ENCODE measurements at regions not wholly inside any gene's neighbourhood (a gene's known extent, or its start where the extent isn't known, plus 50 kb on each side); places are given as distances from the start of the nearest gene placed in this dataset.

GRCh38 chr5:18079831-18080230, 445.6 kb downstream of the TAF11L14 start:
- H3K36me3 Mint-ChIP-seq (ENCODE audit: low read depth) = no peaks in the 10 kb centered on the region
- intact Hi-C loops (cut with micrococcal nuclease) = no loop called here
- no peak for ATAC-seq (ENCODE audit: low read depth)
- no peaks in the 10 kb centered on the region for H3K9me3 Mint-ChIP-seq
- no peak for TF ChIP-seq CTCF (IDR thresholded peaks at IDR 0.05)
- no peak for DNase-seq
- H3K27me3 Mint-ChIP-seq = no peaks in the 10 kb centered on the region
- no peak overlapping the region for H3K27ac Mint-ChIP-seq
- no peak overlapping the region for H3K4me3 Mint-ChIP-seq
- ChIA-PET POLR2A (no interaction called here), CTCF (no interaction called here)
- H3K4me1 Mint-ChIP-seq = no peaks in the 10 kb centered on the region

DNA sequence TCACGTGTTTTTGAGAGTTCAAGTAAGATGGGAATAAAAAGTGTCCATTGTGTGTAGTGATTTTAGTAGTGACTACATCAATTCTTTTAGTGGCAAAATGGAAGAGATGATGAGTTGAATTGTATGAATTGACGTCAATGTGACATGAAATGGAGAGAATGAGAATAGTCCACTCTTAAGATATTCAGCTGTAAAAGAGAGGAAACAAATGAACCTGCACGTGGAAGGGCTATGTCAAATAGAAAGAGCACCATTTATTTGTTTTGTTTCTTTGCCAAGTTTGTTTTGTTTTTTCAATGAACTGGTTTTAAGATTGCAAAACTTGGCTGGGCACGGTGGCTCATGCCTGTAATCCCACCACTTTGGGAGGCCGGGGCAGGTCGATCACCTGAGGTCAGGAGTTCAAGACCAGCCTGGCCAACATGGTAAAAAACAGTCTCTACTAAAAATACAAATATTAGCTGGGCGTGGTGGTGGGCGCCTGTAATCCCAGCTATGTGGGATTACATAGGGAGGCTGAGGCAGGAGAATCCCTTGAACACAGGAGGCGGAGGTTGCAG, 453.8 kb downstream of the TAF11L14 start:
- no peak overlapping the region for H3K4me3 Mint-ChIP-seq
- intact Hi-C loops (cut with micrococcal nuclease) = no loop called here
- CTCF ChIA-PET = no interaction called here
- H3K27ac Mint-ChIP-seq = no peak overlapping the region
- POLR2A ChIA-PET = no interaction called here
- H3K9me3 Mint-ChIP-seq = no peaks in the 10 kb centered on the region
- no peak for DNase-seq
- H3K27me3 Mint-ChIP-seq = no peaks in the 10 kb centered on the region
- no peaks in the 10 kb centered on the region for H3K36me3 Mint-ChIP-seq (ENCODE audit: low read depth)
- ATAC-seq (ENCODE audit: low read depth) = no peak
- no peaks in the 10 kb centered on the region for H3K4me1 Mint-ChIP-seq
- TF ChIP-seq CTCF (IDR thresholded peaks at IDR 0.05) = no peak

- ChIA-PET POLR2A (no interaction called here), CTCF (no interaction called here)
- H3K4me1 Mint-ChIP-seq = no peaks in the 10 kb centered on the region
- no peak for DNase-seq
- TF ChIP-seq CTCF (IDR thresholded peaks at IDR 0.05) = no peak
- no peak for ATAC-seq (ENCODE audit: low read depth)
- intact Hi-C loops (cut with micrococcal nuclease) = no loop called here
- no peaks in the 10 kb centered on the region for H3K9me3 Mint-ChIP-seq
- no peak overlapping the region for H3K4me3 Mint-ChIP-seq
- no peak overlapping the region for H3K27ac Mint-ChIP-seq
- H3K36me3 Mint-ChIP-seq (ENCODE audit: low read depth) = no peaks in the 10 kb centered on the region
- H3K27me3 Mint-ChIP-seq = no peaks in the 10 kb centered on the region
Observed at GRCh38 chr5:18090177-18090576, 455.9 kb downstream of the TAF11L14 start.

- H3K4me1 Mint-ChIP-seq = no peaks in the 10 kb centered on the region
- intact Hi-C loops (cut with micrococcal nuclease) = no loop called here
- no peaks in the 10 kb centered on the region for H3K27me3 Mint-ChIP-seq
- CTCF ChIA-PET = no interaction called here
- no peaks in the 10 kb centered on the region for H3K9me3 Mint-ChIP-seq
- no peak overlapping the region for H3K27ac Mint-ChIP-seq
- ATAC-seq (ENCODE audit: low read depth) = no peak
- DNase-seq = no peak
- H3K36me3 Mint-ChIP-seq (ENCODE audit: low read depth) = no peaks in the 10 kb centered on the region
- TF ChIP-seq CTCF (IDR thresholded peaks at IDR 0.05) = no peak
- no peak overlapping the region for H3K4me3 Mint-ChIP-seq
- POLR2A ChIA-PET = no interaction called here
Observed at GRCh38 chr5:18091142-18091541, 456.9 kb downstream of the TAF11L14 start.

- CTCF ChIA-PET = no interaction called here
- no peak overlapping the region for H3K4me3 Mint-ChIP-seq
- intact Hi-C loops (cut with micrococcal nuclease) = no loop called here
- no peaks in the 10 kb centered on the region for H3K27me3 Mint-ChIP-seq
- H3K9me3 Mint-ChIP-seq = no peaks in the 10 kb centered on the region
- no peaks in the 10 kb centered on the region for H3K4me1 Mint-ChIP-seq
- DNase-seq = no peak
- no peak overlapping the region for H3K27ac Mint-ChIP-seq
- POLR2A ChIA-PET = no interaction called here
- no peak for ATAC-seq (ENCODE audit: low read depth)
- no peak for TF ChIP-seq CTCF (IDR thresholded peaks at IDR 0.05)
- H3K36me3 Mint-ChIP-seq (ENCODE audit: low read depth) = no peaks in the 10 kb centered on the region
Observed at GRCh38 chr5:18091758-18092157, 457.5 kb downstream of the TAF11L14 start.

Data from activated B cell treated with CpG ODN at 0.5 μM for 24 hours (primary cell).